ENCODE measurements at regions not wholly inside any gene's neighbourhood (a gene's known extent, or its start where the extent isn't known, plus 50 kb on each side); places are given as distances from the start of the nearest gene placed in this dataset.
"Not testable (repeated sequence)": the region's sequence is repeated elsewhere in the genome, so short reads cannot be mapped to it uniquely, and the experiment has no call there.

DNA sequence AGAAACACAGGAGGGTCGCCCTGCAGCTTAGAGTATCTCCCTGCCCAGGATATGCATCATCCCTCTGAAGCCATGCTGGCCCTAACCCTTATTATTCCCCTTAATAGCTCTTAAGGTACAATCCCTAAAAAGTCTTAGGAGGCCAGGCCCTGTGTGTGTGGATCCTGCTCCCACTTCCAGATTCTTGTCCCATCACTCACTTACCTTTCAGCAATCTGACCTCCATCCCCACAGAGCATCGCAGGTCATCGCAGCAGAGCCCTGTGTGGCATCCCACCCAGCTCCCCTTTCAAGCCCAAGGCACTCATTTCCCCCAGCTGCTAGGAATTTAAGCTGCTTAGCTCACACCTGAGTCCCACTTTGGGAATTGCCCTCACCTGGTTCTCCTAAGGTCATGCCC, 223.8 kb upstream of the SMLR1 start:
- DNase-seq (ENCODE audit: low read depth in 2 of 3, low spot score in 1 of 3): no peak

DNA sequence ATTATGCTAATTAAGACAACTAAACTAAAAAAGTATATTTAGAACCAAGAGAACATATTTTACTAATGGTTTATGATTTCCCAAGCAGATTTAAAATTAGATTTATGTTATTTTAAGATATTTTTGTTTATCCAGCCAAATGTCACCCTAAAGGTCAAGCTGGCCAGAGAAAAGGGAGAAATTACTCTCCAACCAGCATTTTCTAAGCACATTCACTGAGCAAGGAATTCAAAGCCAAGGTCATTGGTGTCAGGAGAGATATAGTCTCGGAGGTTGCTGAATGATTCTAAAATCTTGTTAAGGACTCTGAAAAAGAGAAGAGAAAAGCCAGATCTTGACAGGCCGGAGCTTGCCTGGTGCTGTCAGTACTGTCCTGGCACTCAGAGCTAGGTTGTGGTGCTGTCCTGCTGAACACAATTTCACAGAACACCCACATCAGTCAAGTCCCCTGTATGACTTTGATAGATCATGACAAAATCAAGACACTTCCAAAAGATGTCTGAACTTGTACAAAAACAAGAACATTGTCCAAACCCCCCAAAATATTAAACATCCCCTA, 222.3 kb upstream of the SMLR1 start:
- no peak for DNase-seq (ENCODE audit: low read depth in 2 of 3, low spot score in 1 of 3)

DNA sequence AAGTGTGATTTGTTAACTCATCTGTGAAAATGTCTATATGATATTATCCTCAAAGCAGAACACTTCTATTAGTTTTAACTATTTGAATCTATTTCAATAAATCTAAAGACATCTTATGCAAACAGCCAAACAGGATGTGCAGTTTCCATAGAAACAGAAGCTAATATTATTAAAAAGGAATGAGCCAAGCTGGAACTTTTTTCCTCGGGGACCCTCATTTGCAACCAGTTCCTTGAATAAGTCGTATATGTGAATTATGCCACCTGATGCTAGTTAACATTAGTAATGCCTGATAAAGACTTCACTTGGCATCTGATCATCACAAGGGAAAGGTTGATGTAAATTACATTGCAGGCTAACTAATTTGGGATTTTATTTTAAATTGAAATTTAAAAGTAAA, 216.9 kb upstream of the SMLR1 start:
- DNase-seq (ENCODE audit: low read depth in 2 of 3, low spot score in 1 of 3): no peak

DNA sequence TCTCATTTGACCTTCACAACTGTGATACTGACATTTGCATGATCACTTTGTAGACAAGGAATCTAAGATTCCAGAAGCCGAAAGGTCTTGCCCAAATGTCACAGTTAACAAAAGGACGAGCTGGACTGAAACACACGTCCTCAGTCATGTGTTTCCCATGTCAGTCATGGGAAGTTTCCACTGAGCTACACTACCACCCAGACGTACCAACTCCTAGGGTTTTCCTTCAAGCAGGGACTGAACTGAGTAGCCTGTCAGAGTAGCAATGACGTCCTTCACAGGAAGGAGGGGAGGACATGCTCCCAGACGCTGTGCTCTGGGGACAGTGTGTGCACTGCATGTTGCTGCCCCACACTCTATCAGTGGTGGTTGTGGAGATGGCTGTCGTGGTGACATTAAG, 215.8 kb upstream of the SMLR1 start:
- DNase-seq (ENCODE audit: low read depth in 2 of 3, low spot score in 1 of 3): no peak

DNA sequence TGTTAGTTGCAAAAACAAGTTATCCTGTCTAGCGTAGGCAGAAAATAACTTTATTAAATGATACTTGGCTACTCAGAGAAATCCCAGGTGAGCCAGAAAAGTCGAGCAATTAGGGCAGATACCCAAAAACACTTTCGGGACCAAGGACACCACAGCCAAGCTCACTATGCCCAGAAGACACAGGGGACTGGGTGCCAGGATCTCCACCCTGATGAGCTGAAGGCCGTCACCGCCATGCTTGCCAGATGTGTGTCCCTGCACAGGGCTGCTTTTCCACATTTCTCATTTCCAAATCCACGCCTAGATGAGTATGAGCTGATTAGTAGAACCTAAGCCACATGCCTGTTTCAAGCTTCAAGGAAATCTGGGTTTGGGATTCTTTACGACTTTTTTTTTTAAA, 214.0 kb upstream of the SMLR1 start:
- DNase-seq (ENCODE audit: low read depth in 2 of 3, low spot score in 1 of 3): no peak

DNA sequence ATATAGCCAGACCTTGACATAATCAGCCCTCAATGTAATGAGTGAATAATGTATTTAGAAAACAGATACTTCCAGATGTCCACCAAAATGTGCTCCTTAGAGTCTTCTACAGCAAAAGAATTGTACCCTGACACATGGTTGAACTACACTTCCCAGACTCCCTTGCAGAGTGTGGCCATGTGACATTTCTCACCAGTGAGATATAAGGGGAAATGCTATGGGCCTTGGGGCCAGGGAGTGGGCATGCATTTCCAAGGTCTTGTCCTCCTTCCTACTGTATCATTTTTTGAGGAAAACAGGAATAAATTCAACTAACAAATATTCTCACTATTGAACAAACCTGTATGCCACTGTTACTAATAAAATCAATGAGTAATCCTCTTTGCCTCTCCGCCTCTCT, 211.4 kb upstream of the SMLR1 start:
- DNase-seq (ENCODE audit: low read depth in 2 of 3, low spot score in 1 of 3): no peak

DNA sequence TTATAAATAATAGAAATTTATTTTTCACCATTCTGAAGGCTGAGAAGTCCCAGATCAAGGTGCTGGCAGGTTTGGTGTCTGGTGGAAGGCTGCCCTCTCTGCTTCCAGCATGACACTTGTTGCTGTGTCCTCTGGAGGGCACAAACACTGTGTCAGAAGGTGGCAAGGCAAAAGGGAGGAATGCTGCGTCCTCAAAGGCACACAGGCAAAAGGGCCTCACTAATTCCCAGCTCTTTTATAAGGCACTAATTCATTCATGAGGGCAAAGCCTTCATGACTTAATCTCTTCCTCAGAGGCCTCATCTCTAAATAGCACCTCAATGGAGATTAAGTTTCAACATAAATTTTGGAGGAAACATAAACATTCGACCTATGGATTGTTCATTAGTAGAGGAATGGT, 209.5 kb upstream of the SMLR1 start:
- DNase-seq (ENCODE audit: low read depth in 2 of 3, low spot score in 1 of 3): no peak

DNA sequence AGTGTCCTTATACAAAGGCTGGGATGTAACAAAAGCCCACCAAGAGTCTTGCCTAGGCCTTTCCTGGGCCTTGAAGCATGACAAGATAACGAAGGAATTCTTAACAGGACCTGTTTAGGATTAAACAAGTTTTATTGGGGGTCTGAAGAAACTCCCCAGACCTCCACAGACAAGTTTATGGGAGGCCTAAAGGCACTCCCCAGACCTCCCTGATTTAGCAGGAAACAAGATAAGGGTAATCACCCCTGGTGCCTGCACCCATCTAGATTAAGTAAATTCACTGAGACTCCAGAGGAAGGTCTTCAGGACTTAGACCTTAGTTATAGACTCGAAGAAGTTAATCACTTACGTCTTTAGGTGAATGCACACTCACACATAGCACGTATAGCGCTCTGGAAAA, 208.4 kb upstream of the SMLR1 start:
- not testable (repeated sequence) for DNase-seq (ENCODE audit: low read depth in 2 of 3, low spot score in 1 of 3)

DNA sequence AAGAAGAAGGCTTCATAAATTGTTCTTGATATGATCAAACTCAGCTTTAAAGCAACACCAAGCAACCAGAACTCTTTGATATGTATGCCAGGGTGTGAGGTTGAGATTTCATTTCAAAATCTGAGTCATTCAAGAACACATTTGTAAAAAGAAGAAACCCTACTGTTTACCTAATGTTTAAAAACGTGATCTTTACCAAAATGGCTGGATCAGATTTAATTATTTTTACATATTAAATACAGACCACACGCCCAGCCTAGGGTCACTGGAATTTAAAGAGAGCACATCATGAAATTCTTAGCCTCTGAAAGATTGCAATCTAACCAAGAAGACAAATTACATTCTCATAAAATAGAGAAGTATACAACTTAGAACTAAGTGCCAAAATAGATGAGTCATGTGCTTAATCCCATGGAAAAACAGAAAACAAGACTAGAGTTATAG, 206.8 kb upstream of the SMLR1 start:
- no peak for DNase-seq (ENCODE audit: low read depth in 2 of 3, low spot score in 1 of 3)

DNA sequence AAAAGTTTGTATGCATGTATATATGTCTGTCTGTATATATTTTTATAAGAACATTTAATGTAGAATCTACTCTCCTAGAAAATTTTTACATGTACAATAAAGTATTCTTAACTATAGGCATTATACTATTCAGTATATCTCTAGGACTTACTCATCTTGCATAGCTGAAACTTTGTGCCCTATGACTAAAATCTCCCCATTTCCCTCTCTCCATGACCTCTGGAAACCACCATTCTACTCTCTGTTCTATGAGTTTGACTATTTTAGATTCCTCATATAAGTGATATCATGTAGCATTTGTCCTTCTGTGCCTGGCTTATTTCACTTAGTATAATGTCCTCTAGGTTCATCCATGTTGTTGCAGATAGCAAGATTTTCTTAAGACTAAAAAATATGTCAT, 205.1 kb upstream of the SMLR1 start:
- no peak for DNase-seq (ENCODE audit: low read depth in 2 of 3, low spot score in 1 of 3)

DNA sequence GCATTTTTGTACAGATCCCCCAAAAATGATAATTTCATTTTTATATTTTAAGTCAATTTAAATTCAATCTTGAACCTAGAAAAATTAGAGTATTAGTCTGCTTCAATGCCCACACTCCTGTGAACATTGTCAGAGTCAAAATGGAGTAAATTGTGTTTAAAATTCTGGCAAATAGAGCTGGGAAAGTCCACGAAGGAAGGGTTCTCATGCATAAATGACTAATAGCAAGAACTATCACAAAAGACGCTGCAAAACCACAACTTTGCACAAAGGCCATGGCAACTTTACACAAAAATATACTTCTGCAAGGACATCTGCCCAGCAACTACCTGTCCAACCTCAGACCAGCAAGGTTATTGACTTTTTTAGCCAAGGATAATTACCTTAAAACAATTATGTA, 203.2 kb upstream of the SMLR1 start:
- DNase-seq (ENCODE audit: low read depth in 2 of 3, low spot score in 1 of 3): no peak

DNA sequence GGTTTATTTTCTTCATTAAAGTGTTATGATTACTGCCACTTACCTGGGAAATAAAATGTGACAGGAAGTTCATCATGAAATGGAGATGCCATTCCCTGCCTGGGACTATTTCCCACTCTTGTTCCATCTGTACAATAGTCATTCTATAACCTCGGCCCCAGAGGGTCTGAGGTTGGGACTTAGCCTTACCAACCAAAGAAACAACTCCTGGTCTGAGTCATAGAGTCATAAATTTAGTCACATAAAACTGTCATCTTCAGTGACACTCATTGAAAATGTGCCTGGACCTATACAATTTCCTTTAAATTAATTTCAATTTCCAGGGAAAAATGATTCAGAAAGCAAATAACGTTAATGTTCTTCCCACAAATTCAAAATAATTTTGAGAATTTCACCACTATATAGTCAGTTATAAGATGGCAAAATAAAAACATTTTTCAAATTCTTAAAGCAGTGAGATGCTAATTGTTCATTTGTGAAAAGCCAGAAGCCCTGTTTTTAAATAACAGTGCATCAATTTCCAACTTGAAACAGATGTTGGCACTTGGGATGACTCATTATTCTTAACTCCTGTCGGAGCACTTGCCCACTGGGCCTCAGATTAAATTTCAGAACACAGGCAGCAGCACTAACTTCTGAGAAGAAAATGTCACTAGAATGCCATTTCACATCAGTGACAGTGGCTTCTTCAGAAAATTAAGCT, 201.2 kb upstream of the SMLR1 start:
- peak in 1 of 3 donors; percentile 3 for DNase-seq (ENCODE audit: low read depth in 2 of 3, low spot score in 1 of 3)

DNA sequence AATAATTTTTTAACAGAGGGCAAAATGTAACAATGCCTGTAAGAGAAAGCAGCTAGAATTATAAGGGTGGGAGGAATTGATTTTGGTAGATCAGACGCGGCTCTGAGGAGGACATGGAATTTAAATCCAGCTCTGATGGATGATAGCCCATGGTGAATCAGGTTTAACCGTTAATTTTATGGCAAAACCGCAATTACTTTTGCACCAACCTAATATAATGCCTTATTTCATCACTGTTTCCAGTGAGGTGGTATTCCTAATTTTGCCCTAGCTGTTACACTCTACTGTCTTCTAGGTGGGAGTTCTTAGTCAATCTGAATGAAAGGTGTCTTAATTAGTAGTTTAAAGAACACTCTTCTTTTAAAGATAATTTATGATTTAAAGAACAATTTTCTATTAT, 198.3 kb upstream of the SMLR1 start:
- DNase-seq (ENCODE audit: low read depth in 2 of 3, low spot score in 1 of 3): no peak

DNA sequence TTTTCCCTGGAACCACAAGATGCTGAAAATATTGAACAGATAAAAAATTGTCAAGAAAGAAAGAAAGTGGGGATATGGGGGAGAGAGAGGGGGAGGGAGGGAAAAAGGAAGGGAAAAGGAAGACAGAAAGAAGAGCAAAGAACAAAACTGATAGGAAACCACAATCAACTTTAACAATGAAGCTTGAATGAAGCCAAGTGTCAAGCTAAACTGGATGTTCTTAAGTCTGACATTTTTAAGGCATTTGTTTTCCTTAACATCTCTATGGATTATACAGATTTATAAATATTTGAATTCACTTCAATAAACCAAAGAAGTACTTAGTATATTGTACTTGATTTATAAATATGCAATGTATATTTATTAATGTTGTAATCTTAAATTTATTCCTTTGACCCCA, 197.6 kb upstream of the SMLR1 start:
- no peak for DNase-seq (ENCODE audit: low read depth in 2 of 3, low spot score in 1 of 3)

DNA sequence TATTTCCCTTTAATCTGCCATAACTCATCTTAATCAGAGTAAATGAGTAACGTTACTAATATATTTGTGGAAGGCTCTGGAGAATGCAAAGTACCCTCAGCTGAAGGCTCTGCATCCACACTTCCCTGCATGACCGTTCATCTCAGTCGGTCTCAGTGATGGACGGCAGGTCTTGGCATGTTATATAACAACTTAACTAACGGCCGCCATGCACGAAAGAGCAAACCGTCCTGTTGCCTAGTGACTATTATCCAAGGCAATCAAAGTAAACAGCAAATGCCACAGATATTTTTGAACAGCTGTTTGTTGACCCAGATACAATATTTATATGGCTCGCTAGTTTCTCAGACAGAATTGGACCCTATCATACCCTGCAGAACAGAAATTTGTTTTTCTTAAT, 194.9 kb upstream of the SMLR1 start:
- DNase-seq (ENCODE audit: low read depth in 2 of 3, low spot score in 1 of 3): no peak

DNA sequence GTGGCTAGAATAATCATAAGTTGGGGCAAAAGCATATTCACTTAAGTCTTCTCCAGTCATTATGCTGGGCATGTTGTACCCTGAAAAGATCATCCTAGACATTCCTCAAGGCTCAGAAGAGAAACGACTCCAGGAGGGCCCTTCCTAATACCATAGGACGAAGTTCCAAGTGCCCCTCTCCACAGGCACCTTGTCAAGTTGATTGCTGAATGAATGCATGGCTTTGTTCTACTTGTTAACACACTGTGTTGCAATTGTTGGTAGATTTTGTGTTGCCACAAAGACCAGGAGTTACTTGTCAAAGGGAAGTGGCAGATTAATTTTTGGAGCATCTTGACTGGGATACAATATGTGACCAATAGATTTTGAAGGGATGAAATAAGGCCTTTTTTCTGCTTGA, 194.3 kb upstream of the SMLR1 start:
- no peak for DNase-seq (ENCODE audit: low read depth in 2 of 3, low spot score in 1 of 3)

DNA sequence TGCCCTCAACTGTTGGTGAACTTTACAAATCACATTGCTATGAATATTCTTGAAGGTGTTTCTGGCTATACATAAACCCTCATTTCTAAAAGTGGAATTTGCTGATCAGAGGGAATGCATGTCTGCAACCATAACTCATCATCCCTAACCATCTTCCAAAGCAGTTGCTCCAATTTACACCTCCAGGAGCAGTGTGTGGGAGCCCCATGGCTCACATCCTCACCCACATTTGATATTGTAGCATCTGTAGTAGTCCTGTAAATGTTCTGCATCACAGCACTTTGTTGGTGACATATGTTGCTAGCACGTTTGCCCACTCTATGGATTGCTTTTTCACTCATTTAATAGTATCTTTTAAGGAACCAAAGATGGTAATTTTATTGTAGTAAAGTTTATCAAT, 183.8 kb upstream of the SMLR1 start:
- no peak for DNase-seq (ENCODE audit: low read depth in 2 of 3, low spot score in 1 of 3)

DNA sequence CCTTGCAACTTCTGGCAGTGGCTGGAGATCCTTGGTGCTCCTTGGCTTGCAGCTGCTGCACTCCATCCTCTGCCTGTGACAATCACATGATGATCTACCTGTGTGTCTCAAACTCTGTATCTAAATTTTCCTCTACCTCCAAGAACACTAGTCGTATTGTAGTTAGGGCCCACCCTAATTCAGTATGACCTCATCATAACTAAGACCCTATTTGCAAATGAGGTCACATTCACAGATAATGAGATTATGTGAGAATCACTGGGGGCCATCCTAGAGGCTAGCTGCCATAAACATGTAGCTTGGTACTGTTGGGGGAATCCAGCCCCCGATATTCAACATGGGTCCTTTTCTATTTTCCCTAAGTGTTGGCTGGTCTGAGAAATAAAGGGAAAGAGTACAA, 183.0 kb upstream of the SMLR1 start:
- no peak for DNase-seq (ENCODE audit: low read depth in 2 of 3, low spot score in 1 of 3)

DNA sequence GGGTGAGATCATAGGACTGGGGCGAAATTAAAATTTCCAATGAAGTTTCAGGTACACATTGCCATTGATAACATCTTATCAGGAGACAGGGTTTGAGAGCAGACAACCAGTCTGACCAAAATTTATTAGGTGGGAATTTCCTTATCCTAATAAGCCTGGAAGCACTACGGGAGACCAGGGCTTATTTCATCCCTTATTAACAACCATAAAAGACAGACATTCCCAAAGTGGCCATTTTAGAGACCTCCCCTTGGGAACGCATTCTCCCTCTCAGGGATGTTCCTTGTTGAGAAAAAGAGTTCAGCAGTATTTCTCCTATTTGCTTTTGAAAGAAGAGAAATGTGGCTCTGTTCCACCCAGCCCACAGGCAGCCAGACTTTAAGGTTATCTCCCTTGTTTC, 182.4 kb upstream of the SMLR1 start:
- DNase-seq (ENCODE audit: low read depth in 2 of 3, low spot score in 1 of 3): not testable (repeated sequence)

DNA sequence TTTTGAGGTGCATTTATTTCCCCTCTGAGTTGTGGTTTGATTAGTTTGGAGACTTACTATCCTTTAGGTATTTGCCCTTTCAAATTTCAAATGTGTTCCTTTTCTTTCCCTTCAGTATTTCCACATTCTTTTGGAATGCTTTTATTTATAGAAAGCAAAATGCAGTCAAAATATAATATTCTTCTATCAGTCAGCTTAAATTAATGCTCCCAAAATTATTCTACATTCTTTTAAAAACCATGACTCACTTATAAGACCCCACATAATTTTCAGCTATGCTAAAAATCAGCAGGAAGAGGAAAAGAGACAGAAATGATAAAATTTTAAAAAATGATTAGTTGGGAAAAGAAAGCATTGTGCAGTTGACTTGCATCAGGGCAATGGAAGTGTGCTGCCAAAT, 180.0 kb upstream of the SMLR1 start:
- no peak for DNase-seq (ENCODE audit: low read depth in 2 of 3, low spot score in 1 of 3)

DNA sequence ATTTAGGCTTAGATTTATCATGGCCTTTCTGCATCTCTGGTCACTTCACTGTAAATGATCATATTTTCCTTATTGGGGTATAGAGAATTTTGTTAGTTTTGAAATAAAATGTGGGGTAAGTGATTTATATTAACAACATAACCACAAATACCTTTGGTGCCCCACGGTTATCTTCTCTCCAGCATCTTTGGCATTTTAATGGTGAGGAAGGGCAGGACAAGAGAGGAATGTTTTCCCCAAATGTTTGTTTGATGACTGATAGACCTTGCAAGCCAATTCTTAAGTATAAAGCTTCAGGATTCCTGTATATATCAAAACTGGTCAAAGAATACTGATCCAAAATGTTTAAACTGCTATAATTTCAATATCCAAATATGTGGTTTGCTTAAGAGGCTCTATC, 171.6 kb upstream of the SMLR1 start:
- no peak for DNase-seq (ENCODE audit: low read depth in 2 of 3, low spot score in 1 of 3)

DNA sequence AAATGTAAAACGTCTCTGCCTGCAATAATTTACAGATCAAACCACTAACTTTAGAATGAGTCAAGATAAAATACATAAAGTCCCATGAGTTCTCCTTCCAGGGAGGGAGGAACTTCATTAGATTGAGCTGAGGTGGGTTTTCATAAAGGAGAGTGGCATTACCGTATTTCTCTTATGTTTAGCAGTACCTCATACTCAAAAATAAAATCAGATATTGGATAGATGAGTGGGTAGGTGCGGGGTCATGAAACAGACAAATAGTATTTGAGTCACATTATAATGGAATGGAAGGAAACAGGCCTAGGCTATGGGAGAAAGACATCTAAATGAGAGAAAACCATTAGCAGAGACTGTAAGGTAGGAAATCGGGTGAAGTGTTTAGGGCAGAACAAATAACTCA, 166.1 kb upstream of the SMLR1 start:
- no peak for DNase-seq (ENCODE audit: low read depth in 2 of 3, low spot score in 1 of 3)

DNA sequence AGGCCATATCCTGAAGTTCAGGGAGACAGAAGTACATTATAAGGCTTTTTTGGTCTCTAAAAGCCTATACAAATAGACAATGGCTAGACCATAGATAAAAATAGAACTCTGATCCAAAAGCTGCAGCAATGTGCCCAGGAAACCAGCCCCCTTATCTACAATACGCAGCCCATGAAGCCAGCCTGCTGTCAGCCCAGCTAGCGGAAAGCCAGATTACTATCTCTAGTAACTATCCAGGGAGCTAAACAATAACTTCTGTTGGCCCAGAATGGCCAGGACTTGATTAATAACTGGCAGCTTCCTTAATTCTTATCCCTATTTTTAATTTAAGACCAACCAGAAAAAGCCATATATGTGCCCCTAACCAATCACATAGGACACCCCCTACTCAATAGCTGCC, 160.4 kb upstream of the SMLR1 start:
- DNase-seq (ENCODE audit: low read depth in 2 of 3, low spot score in 1 of 3): no peak

All from stimulated activated CD4-positive, alpha-beta T cell treated with anti-CD3 and anti-CD28 coated beads, Interleukin-12 subunit alpha, Interleukin-12 subunit beta, amount 100 ng/mL, for 48 hours (primary cell).